Hippocampal formation (tissue), 2 donors: ENCODE measurements at regions not wholly inside any gene's neighbourhood (a gene's known extent, or its start where the extent isn't known, plus 50 kb on each side); places are given as distances from the start of the nearest gene placed in this dataset.
"Not testable (repeated sequence)": the region's sequence is repeated elsewhere in the genome, so short reads cannot be mapped to it uniquely, and the experiment has no call there.

ENCODE experiments used
- DNase-seq, 2 donors: peaks; one replicate each; lab custom pipeline; 2025; lab: John Stamatoyannopoulos, UW

GRCh38 chr14:98186140-98186539, 1085.9 kb downstream of the BCL11B start:
- no peak for DNase-seq

GRCh38 chr14:98187281-98187680, 1084.7 kb downstream of the BCL11B start:
- no peak for DNase-seq

GRCh38 chr14:98189062-98189461, 1082.9 kb downstream of the BCL11B start:
- no peak for DNase-seq

- no peak for DNase-seq
Observed at GRCh38 chr14:98189511-98189910, 1082.5 kb downstream of the BCL11B start.

GRCh38 chr14:98189944-98190343, 1082.1 kb downstream of the BCL11B start:
- no peak for DNase-seq

- DNase-seq = no peak
Observed at GRCh38 chr14:98192946-98193345, 1079.1 kb downstream of the BCL11B start.

- DNase-seq = no peak
Observed at GRCh38 chr14:98194821-98195220, 1077.2 kb downstream of the BCL11B start.

- DNase-seq = no peak
Observed at GRCh38 chr14:98195256-98195655, 1076.7 kb downstream of the BCL11B start.

- DNase-seq = no peak
Observed at GRCh38 chr14:98197933-98198332, 1074.1 kb downstream of the BCL11B start.

GRCh38 chr14:98198385-98198784, 1073.6 kb downstream of the BCL11B start:
- DNase-seq = no peak

GRCh38 chr14:98200601-98201000, 1071.4 kb downstream of the BCL11B start:
- no peak for DNase-seq

- no peak for DNase-seq
Observed at GRCh38 chr14:98203421-98203820, 1068.6 kb downstream of the BCL11B start.

- no peak for DNase-seq
Observed at GRCh38 chr14:98204139-98204538, 1067.9 kb downstream of the BCL11B start.

- no peak for DNase-seq
Observed at GRCh38 chr14:98207415-98207814, 1064.6 kb downstream of the BCL11B start.

- DNase-seq = no peak
Observed at GRCh38 chr14:98208211-98208611, 1063.8 kb downstream of the BCL11B start.

GRCh38 chr14:98208943-98209342, 1063.1 kb downstream of the BCL11B start:
- DNase-seq = no peak

- no peak for DNase-seq
Observed at GRCh38 chr14:98210045-98210672, 1061.8 kb downstream of the BCL11B start.

- DNase-seq = no peak
Observed at GRCh38 chr14:98217530-98217929, 1054.5 kb downstream of the BCL11B start.

GRCh38 chr14:98218218-98218617, 1053.8 kb downstream of the BCL11B start:
- no peak for DNase-seq

GRCh38 chr14:98219638-98220037, 1052.4 kb downstream of the BCL11B start:
- DNase-seq = no peak

GRCh38 chr14:98223106-98223505, 1048.9 kb downstream of the BCL11B start:
- no peak for DNase-seq

- DNase-seq = not testable (repeated sequence)
Observed at GRCh38 chr14:98223710-98224109, 1048.3 kb downstream of the BCL11B start.

GRCh38 chr14:98226411-98226810, 1045.6 kb downstream of the BCL11B start:
- no peak for DNase-seq

GRCh38 chr14:98227000-98227726, 1044.8 kb downstream of the BCL11B start:
- DNase-seq = no peak
